Liver (tissue), 8 donors: ENCODE measurements at regions not wholly inside any gene's neighbourhood (a gene's known extent, or its start where the extent isn't known, plus 50 kb on each side); places are given as distances from the start of the nearest gene placed in this dataset.

Experiments
- DNase-seq: peaks from one replicate; pipeline ENCODE4 v3.0.0-alpha.2; 2017; ENCODE audit warnings: low spot score
- H3K27ac ChIP-seq, 2 donors: one replicate each; pipeline ENCODE4 v1.7.0; 2013; ENCODE audit warnings: inconsistent platforms in 2 of 2, low read length in 2 of 2, control low read depth in 1 of 2, low read depth in 1 of 2, mild to moderate bottlenecking in 1 of 2
- H3K27me3 ChIP-seq, 4 donors: one replicate each; pipeline versions ENCODE4 v1.6.1 to v1.7.0; 2013; ENCODE audit warnings: low read length in 3 of 4, inconsistent platforms in 1 of 4, mild to moderate bottlenecking in 1 of 4, moderate library complexity in 1 of 4; ENCODE audit not compliant: control insufficient read depth in 4 of 4, insufficient read depth in 4 of 4
- H3K36me3 ChIP-seq, 4 donors: one replicate each; pipeline versions ENCODE4 v1.6.1 to v1.7.0; 2013; ENCODE audit warnings: low read length in 3 of 4, mild to moderate bottlenecking in 3 of 4, low read depth in 1 of 4, moderate library complexity in 1 of 4; ENCODE audit not compliant: control insufficient read depth in 4 of 4, insufficient read depth in 3 of 4
- H3K4me1 ChIP-seq, 4 donors: one replicate each; pipeline versions ENCODE4 v1.6.1 to v1.7.0; 2013; ENCODE audit warnings: low read length in 3 of 4, mild to moderate bottlenecking in 3 of 4, moderate library complexity in 1 of 4; ENCODE audit not compliant: control insufficient read depth in 4 of 4, insufficient read depth in 4 of 4
- H3K4me3 ChIP-seq, 3 donors: one replicate each; pipeline versions ENCODE4 v1.6.1 to v1.7.0; 2013; ENCODE audit warnings: low read length in 3 of 3, control low read depth in 1 of 3, low read depth in 1 of 3, mild to moderate bottlenecking in 1 of 3
- H3K9ac ChIP-seq, 2 donors: one replicate each; pipeline ENCODE4 v1.7.0; 2013; ENCODE audit warnings: low read length in 2 of 2, mild to moderate bottlenecking in 2 of 2, moderate library complexity in 2 of 2, control low read depth in 1 of 2, low read depth in 1 of 2
- H3K9me3 ChIP-seq, 4 donors: one replicate each; pipeline versions ENCODE4 v1.6.1 to v1.7.0; 2013; ENCODE audit warnings: low read length in 3 of 4; ENCODE audit not compliant: control insufficient read depth in 4 of 4
- ATF3 ChIP-seq: IDR thresholded peaks from 2 replicates; pipeline ENCODE4 v1.6.1; 2016; ENCODE audit warnings: antibody characterized with exemption
- CTCF ChIP-seq: fragments of 150-350 bp; IDR thresholded peaks from 2 replicates; pipeline ENCODE4 v1.5.1; 2017; ENCODE audit warnings: improper control_type of control experiment, low read depth, low read length; ENCODE audit not compliant: missing input control
- EGR1 ChIP-seq, 2 donors: IDR thresholded peaks; 2 replicates each; pipeline ENCODE4 v1.6.1; 2016 to 2018; ENCODE audit warnings: antibody characterized with exemption in 2 of 2, low read depth in 2 of 2
- FOXA2 ChIP-seq: IDR thresholded peaks from 2 replicates; pipeline ENCODE4 v1.6.1; 2016; ENCODE audit warnings: antibody characterized with exemption
- HNF4A ChIP-seq, 2 donors: conservative IDR thresholded peaks; 2 replicates each; pipeline ENCODE4 v1.6.1; 2016; ENCODE audit warnings: antibody characterized with exemption in 2 of 2, mild to moderate bottlenecking in 2 of 2
- JUND ChIP-seq, 2 donors: IDR thresholded peaks; 2 replicates each; pipeline ENCODE4 v1.6.1; 2016; ENCODE audit warnings: antibody characterized with exemption in 2 of 2
- MAX ChIP-seq: IDR thresholded peaks from 2 replicates; pipeline ENCODE4 v1.6.1; 2016; ENCODE audit warnings: antibody characterized with exemption
- NR2F2 ChIP-seq: IDR thresholded peaks from 2 replicates; pipeline ENCODE4 v1.6.1; 2016; ENCODE audit warnings: antibody characterized with exemption
- REST ChIP-seq: IDR thresholded peaks from 2 replicates; pipeline ENCODE4 v1.6.1; 2016; ENCODE audit warnings: antibody characterized with exemption, mild to moderate bottlenecking
- SP1 ChIP-seq: IDR thresholded peaks from 2 replicates; pipeline ENCODE4 v1.6.1; 2018; ENCODE audit warnings: antibody characterized with exemption, mild to moderate bottlenecking
- TAF1 ChIP-seq: conservative IDR thresholded peaks from 2 replicates; pipeline ENCODE4 v1.6.1; 2016; ENCODE audit warnings: antibody characterized with exemption, mild to moderate bottlenecking
- ZBTB33 ChIP-seq: IDR thresholded peaks from 2 replicates; pipeline ENCODE4 v1.6.1; 2016; ENCODE audit warnings: antibody characterized with exemption
- WGBS: extraction: QIAGEN DNeasy Blood & Tissue Kit; methylation state at CpG from one replicate; pipeline ENCODE4 v1.1.7; 2013; 5-methylcytosine and 5-hydroxymethylcytosine counted together
- donor health status: healthy.
- donor health status: healthy.
- donor health status: healthy.
- donor health status: healthy.
- donor health status: healthy.

- Histone ChIP-seq H3K27ac (no peak overlapping the region), H3K9ac (no peak overlapping the region)
- WGBS, result 93% methylated on average over 3 of the region's 3 CpGs
These were observed 69.8 kb upstream of the ARL8B start for GRCh38 chr3:5052247-5052646.

GRCh38 chr3:5053021-5053831, 68.9 kb upstream of the ARL8B start:
- Histone ChIP-seq H3K27ac (no peak overlapping the region), H3K27me3 (no peaks in the 10 kb centered on the region), H3K4me1 (no peaks in the 10 kb centered on the region), H3K4me3 (no peak overlapping the region), H3K36me3 (no peaks in the 10 kb centered on the region), H3K9me3 (no peaks in the 10 kb centered on the region), H3K9ac (no peak overlapping the region)
- no peak for DNase-seq
- TF ChIP-seq SP1, result no peak
- TF ChIP-seq ZBTB33, result no peak
- no peak for TF ChIP-seq CTCF
- no peak for TF ChIP-seq TAF1
- no peak for TF ChIP-seq REST
- no peak for TF ChIP-seq NR2F2
- no peak for TF ChIP-seq ATF3
- TF ChIP-seq JUND (IDR thresholded peaks at IDR 0.05), result no peak
- no peak for TF ChIP-seq HNF4A (conservative IDR thresholded peaks at IDR 0.05)
- TF ChIP-seq EGR1 (IDR thresholded peaks at IDR 0.05; ENCODE audit: low read depth in 2 of 2), result no peak
- TF ChIP-seq FOXA2, result no peak
- WGBS, result 87% methylated on average over 7 of the region's 7 CpGs

More at GRCh38 chr3:5052247-5052646, 69.8 kb upstream of the ARL8B start:
- H3K9me3 ChIP-seq, result no peaks in the 10 kb centered on the region
- H3K4me3 ChIP-seq, result no peak overlapping the region
- no peak for DNase-seq
- no peak for TF ChIP-seq HNF4A (conservative IDR thresholded peaks at IDR 0.05)
- no peak for TF ChIP-seq MAX
- no peak for TF ChIP-seq CTCF
- no peak for TF ChIP-seq TAF1
- H3K27me3 ChIP-seq, result no peaks in the 10 kb centered on the region
- H3K4me1 ChIP-seq, result no peaks in the 10 kb centered on the region
- H3K36me3 ChIP-seq, result no peaks in the 10 kb centered on the region
